Esophagus muscularis mucosa (tissue), 4 donors: ENCODE measurements at regions not wholly inside any gene's neighbourhood (a gene's known extent, or its start where the extent isn't known, plus 50 kb on each side); places are given as distances from the start of the nearest gene placed in this dataset.

ENCODE experiments used
- CTCF ChIP-seq, 3 experiments: fragments of 200-600 bp in 2 of 3; fragments of 450-650 bp in 1 of 3; sonication (generic) in 2 of 3; IDR thresholded peaks; one replicate each; pipeline ENCODE4 v1.5.1; 2017 to 2019; ENCODE audit warnings: antibody characterized with exemption in 3 of 3, mild to moderate bottlenecking in 2 of 3, moderate library complexity in 1 of 3
- EP300 ChIP-seq: sonication (generic); formaldehyde crosslinking; IDR thresholded peaks from one replicate; pipeline ENCODE4 v1.6.1; 2017; ENCODE audit warnings: antibody characterized with exemption
- POLR2A ChIP-seq: fragments of 450-650 bp; IDR thresholded peaks from one replicate; pipeline ENCODE4 v1.6.1; 2017; ENCODE audit warnings: antibody characterized with exemption, moderate library complexity, mild to moderate bottlenecking, low read depth
- POLR2AphosphoS5 ChIP-seq, 2 donors: sonication (generic); formaldehyde crosslinking; IDR thresholded peaks; one replicate each; pipeline ENCODE4 v1.6.1; 2017; ENCODE audit warnings: antibody characterized with exemption in 2 of 2

DNA sequence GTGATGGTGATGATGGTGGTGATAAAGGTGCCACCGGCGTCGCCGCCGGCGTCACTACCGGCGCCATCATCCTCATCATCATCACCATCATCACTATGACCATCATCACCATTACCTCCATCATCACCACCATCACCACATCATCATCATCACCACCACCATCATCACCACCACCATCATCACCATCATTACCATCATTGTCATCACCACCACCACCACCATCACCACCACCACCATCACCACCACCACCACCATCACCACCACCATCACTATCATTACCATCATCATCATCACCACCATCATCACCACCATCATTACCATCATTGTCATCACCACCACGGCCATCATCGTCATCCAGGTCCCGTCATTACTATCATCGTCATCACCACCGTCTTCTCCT, 179.7 kb downstream of the NPIPB11 start:
- no peak for TF ChIP-seq CTCF (IDR thresholded peaks at IDR 0.05)
- TF ChIP-seq POLR2A: no peak
- no peak for TF ChIP-seq POLR2AphosphoS5 (IDR thresholded peaks at IDR 0.05)
- no peak for TF ChIP-seq EP300
